ENCODE measurements at regions not wholly inside any gene's neighbourhood (a gene's known extent, or its start where the extent isn't known, plus 50 kb on each side); places are given as distances from the start of the nearest gene placed in this dataset.

DNA sequence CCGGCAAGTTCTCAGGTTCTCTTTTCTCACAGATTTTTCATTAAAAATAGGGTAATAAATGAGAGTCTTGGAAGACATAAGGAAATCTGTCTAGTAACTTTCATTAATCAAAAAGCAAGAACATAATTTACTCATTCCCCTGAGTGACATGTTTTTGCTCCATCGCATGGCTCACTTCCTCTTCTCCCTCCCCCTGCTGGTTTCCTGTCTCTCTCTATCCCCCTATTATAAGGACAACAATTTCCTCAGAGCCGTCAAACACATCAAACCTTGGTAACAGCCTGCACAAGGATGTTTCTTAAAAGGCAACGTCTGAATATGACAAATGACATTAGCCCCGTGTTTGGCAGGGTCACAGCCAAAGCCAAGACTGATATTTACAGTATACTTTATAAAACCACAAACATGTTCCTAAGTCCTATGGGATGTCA lies 1149.6 kb downstream of the IGSF11 start:
- ChIA-PET CTCF (no interaction called here), POLR2A (ENCODE audit: unreplicated experiment) (no interaction called here)
- H3K79me2 ChIP-seq (ENCODE audit: low read length) = no peaks in the 10 kb centered on the region
- H3K27me3 ChIP-seq (ENCODE audit: low read length) = no peaks in the 10 kb centered on the region
- H3K4me2 ChIP-seq (ENCODE audit: low read length) = no peak overlapping the region
- peaks cover 22% of the 10 kb centered on the region for H3K9me3 ChIP-seq (ENCODE audit: low read length)
- no peak overlapping the region for H3K9ac ChIP-seq (ENCODE audit: low read length)
- no peak overlapping the region for H3K27ac ChIP-seq (ENCODE audit: low read length)
- intact Hi-C loops (cut with micrococcal nuclease) = no loop called here
- no peak overlapping the region for H2AFZ ChIP-seq (ENCODE audit: low read length)
- BruUV-seq (replicated peaks) = no TSS peak
- DNase-seq = no peak
- TF ChIP-seq, protein P1, sequence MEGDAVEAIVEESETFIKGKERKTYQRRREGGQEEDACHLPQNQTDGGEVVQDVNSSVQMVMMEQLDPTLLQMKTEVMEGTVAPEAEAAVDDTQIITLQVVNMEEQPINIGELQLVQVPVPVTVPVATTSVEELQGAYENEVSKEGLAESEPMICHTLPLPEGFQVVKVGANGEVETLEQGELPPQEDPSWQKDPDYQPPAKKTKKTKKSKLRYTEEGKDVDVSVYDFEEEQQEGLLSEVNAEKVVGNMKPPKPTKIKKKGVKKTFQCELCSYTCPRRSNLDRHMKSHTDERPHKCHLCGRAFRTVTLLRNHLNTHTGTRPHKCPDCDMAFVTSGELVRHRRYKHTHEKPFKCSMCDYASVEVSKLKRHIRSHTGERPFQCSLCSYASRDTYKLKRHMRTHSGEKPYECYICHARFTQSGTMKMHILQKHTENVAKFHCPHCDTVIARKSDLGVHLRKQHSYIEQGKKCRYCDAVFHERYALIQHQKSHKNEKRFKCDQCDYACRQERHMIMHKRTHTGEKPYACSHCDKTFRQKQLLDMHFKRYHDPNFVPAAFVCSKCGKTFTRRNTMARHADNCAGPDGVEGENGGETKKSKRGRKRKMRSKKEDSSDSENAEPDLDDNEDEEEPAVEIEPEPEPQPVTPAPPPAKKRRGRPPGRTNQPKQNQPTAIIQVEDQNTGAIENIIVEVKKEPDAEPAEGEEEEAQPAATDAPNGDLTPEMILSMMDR (conservative IDR thresholded peaks at IDR 0.05; ENCODE audit: low read depth, low read length) = no peak
- TF ChIP-seq EZH2phosphoT487 (IDR thresholded peaks at IDR 0.05; ENCODE audit: borderline replicate concordance, low read length) (no peak), EZH2 (IDR thresholded peaks at IDR 0.05; ENCODE audit: low read length, unreplicated experiment) (no peak)
- ATAC-seq = no peak
- no peaks in the 10 kb centered on the region for H3K4me1 ChIP-seq (ENCODE audit: insufficient read depth, low read length)
- H3K9me2 ChIP-seq (replicated peaks; ENCODE audit: low read length) = no peaks in the 10 kb centered on the region
- no peaks in the 10 kb centered on the region for H4K20me1 ChIP-seq (ENCODE audit: low read length)
- no peaks in the 10 kb centered on the region for H3K36me3 ChIP-seq (ENCODE audit: low read depth, low read length)
- no peaks in the 10 kb centered on the region for H3F3A ChIP-seq (ENCODE audit: low read length, unreplicated experiment)
- no peak overlapping the region for H3K4me3 ChIP-seq (ENCODE audit: low read length)

DNA sequence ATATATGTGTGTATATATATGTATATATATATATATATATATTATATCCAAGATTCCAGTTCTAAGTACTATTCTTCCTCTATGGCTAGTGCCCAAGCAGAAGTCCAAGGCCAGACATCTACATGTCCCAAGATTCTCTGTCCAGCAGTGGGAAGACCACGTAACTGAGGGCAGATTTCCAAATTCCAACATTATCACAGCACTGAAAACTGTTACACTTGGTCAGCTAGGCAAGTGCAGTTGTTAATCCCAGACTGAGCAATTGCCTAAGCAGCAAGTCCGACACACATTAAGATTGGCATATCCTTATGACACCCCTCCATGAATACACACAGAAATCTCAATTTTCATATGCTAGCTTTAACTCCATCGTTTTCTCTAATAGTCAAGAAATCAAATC lies 1148.5 kb downstream of the IGSF11 start:
- TF ChIP-seq EZH2phosphoT487 (IDR thresholded peaks at IDR 0.05; ENCODE audit: borderline replicate concordance, low read length) (no peak), EZH2 (IDR thresholded peaks at IDR 0.05; ENCODE audit: low read length, unreplicated experiment) (no peak)
- TF ChIP-seq, protein P1 (conservative IDR thresholded peaks at IDR 0.05; ENCODE audit: low read depth, low read length) = no peak
- Histone ChIP-seq H3K9me3 (ENCODE audit: low read length) (peaks cover 24% of the 10 kb centered on the region), H2AFZ (ENCODE audit: low read length) (no peak overlapping the region), H3K9ac (ENCODE audit: low read length) (no peak overlapping the region), H3K9me2 (replicated peaks; ENCODE audit: low read length) (no peaks in the 10 kb centered on the region), H3F3A (ENCODE audit: low read length, unreplicated experiment) (no peaks in the 10 kb centered on the region), H3K4me3 (ENCODE audit: low read length) (no peak overlapping the region), H3K79me2 (ENCODE audit: low read length) (no peaks in the 10 kb centered on the region), H3K4me2 (ENCODE audit: low read length) (no peak overlapping the region), H3K36me3 (ENCODE audit: low read depth, low read length) (no peaks in the 10 kb centered on the region), H3K27me3 (ENCODE audit: low read length) (no peaks in the 10 kb centered on the region), H3K27ac (ENCODE audit: low read length) (no peak overlapping the region), H4K20me1 (ENCODE audit: low read length) (no peaks in the 10 kb centered on the region), H3K4me1 (ENCODE audit: insufficient read depth, low read length) (no peaks in the 10 kb centered on the region)
- intact Hi-C loops (cut with micrococcal nuclease) = no loop called here
- no TSS peak for BruUV-seq (replicated peaks)
- ChIA-PET CTCF (no interaction called here), POLR2A (ENCODE audit: unreplicated experiment) (no interaction called here)
- ATAC-seq (no peak), DNase-seq (no peak)

GRCh38 chr3:117887031-117887430 lies 1147.6 kb downstream of the IGSF11 start:
- no peaks in the 10 kb centered on the region for H3K4me1 ChIP-seq (ENCODE audit: insufficient read depth, low read length)
- no peaks in the 10 kb centered on the region for H3K9me2 ChIP-seq (replicated peaks; ENCODE audit: low read length)
- no peak overlapping the region for H3K9ac ChIP-seq (ENCODE audit: low read length)
- no peak overlapping the region for H3K27ac ChIP-seq (ENCODE audit: low read length)
- no TSS peak for BruUV-seq (replicated peaks)
- intact Hi-C loops (cut with micrococcal nuclease) = no loop called here
- TF ChIP-seq EZH2 (IDR thresholded peaks at IDR 0.05; ENCODE audit: low read length, unreplicated experiment) = no peak
- TF ChIP-seq, protein P1 (conservative IDR thresholded peaks at IDR 0.05; ENCODE audit: low read depth, low read length) = no peak
- no peak for TF ChIP-seq EZH2phosphoT487 (IDR thresholded peaks at IDR 0.05; ENCODE audit: borderline replicate concordance, low read length)
- H2AFZ ChIP-seq (ENCODE audit: low read length) = no peak overlapping the region
- no peaks in the 10 kb centered on the region for H3K36me3 ChIP-seq (ENCODE audit: low read depth, low read length)
- H4K20me1 ChIP-seq (ENCODE audit: low read length) = no peaks in the 10 kb centered on the region
- H3K79me2 ChIP-seq (ENCODE audit: low read length) = no peaks in the 10 kb centered on the region
- DNase-seq (no peak), ATAC-seq (no peak)
- no peak overlapping the region for H3K4me2 ChIP-seq (ENCODE audit: low read length)
- no peaks in the 10 kb centered on the region for H3K27me3 ChIP-seq (ENCODE audit: low read length)
- no peaks in the 10 kb centered on the region for H3F3A ChIP-seq (ENCODE audit: low read length, unreplicated experiment)
- CTCF ChIA-PET = no interaction called here
- POLR2A ChIA-PET (ENCODE audit: unreplicated experiment) = no interaction called here
- H3K9me3 ChIP-seq (ENCODE audit: low read length) = peaks cover 23% of the 10 kb centered on the region; the same call in 1 of the 2 replicates
- H3K4me3 ChIP-seq (ENCODE audit: low read length) = no peak overlapping the region

Data from PC-3 (cell line).